Inflammatory macrophage treated with lipopolysaccharide for 4 hours (primary cell): ENCODE measurements at regions not wholly inside any gene's neighbourhood (a gene's known extent, or its start where the extent isn't known, plus 50 kb on each side); places are given as distances from the start of the nearest gene placed in this dataset.

Experiments
- DNase-seq: peaks from one replicate; pipeline ENCODE4 v3.0.0-alpha.2; 2020

- no peak for DNase-seq
Observed at GRCh38 chr9:87211669-87212068, 264.4 kb upstream of the GAS1 start.

GRCh38 chr9:87212605-87213021 is 265.3 kb upstream of the GAS1 start:
- no peak for DNase-seq

- DNase-seq, result no peak
Observed at GRCh38 chr9:87213948-87214347, 266.6 kb upstream of the GAS1 start.

GRCh38 chr9:87214991-87215390 is 267.7 kb upstream of the GAS1 start:
- no peak for DNase-seq

- no peak for DNase-seq
Observed at GRCh38 chr9:87216036-87216435, 268.7 kb upstream of the GAS1 start.

- no peak for DNase-seq
Observed at GRCh38 chr9:87216897-87217455, 269.7 kb upstream of the GAS1 start.

GRCh38 chr9:87223392-87224246 is 274.0 kb upstream of the DAPK1 start:
- no peak for DNase-seq

GRCh38 chr9:87226896-87227295 is 270.8 kb upstream of the DAPK1 start:
- DNase-seq, result no peak

GRCh38 chr9:87227456-87227855 is 270.2 kb upstream of the DAPK1 start:
- no peak for DNase-seq

GRCh38 chr9:87229108-87229507 is 268.6 kb upstream of the DAPK1 start:
- no peak for DNase-seq

- no peak for DNase-seq
Observed at GRCh38 chr9:87233431-87233830, 264.2 kb upstream of the DAPK1 start.

GRCh38 chr9:87233899-87234455 is 263.7 kb upstream of the DAPK1 start:
- no peak for DNase-seq

- no peak for DNase-seq
Observed at GRCh38 chr9:87234854-87235253, 262.8 kb upstream of the DAPK1 start.

GRCh38 chr9:87236546-87236945 is 261.1 kb upstream of the DAPK1 start:
- no peak for DNase-seq

- DNase-seq, result no peak
Observed at GRCh38 chr9:87237336-87237735, 260.3 kb upstream of the DAPK1 start.

GRCh38 chr9:87238545-87238944 is 259.1 kb upstream of the DAPK1 start:
- DNase-seq, result no peak

GRCh38 chr9:87239312-87239711 is 258.4 kb upstream of the DAPK1 start:
- no peak for DNase-seq

GRCh38 chr9:87243602-87244001 is 254.1 kb upstream of the DAPK1 start:
- no peak for DNase-seq

GRCh38 chr9:87245271-87245670 is 252.4 kb upstream of the DAPK1 start:
- peak; percentile 2 for DNase-seq

GRCh38 chr9:87247097-87247496 is 250.6 kb upstream of the DAPK1 start:
- DNase-seq, result no peak

GRCh38 chr9:87249029-87249428 is 248.6 kb upstream of the DAPK1 start:
- no peak for DNase-seq

- no peak for DNase-seq
Observed at GRCh38 chr9:87250205-87250604, 247.5 kb upstream of the DAPK1 start.

- DNase-seq, result no peak
Observed at GRCh38 chr9:87255431-87256155, 242.1 kb upstream of the DAPK1 start.

- no peak for DNase-seq
Observed at GRCh38 chr9:87256973-87257372, 240.7 kb upstream of the DAPK1 start.
